HG03460 (cell line): ENCODE measurements at regions not wholly inside any gene's neighbourhood (a gene's known extent, or its start where the extent isn't known, plus 50 kb on each side); places are given as distances from the start of the nearest gene placed in this dataset.
"Not testable (repeated sequence)": the region's sequence is repeated elsewhere in the genome, so short reads cannot be mapped to it uniquely, and the experiment has no call there.

ENCODE experiments used
- ATAC-seq: cut with Tn5 transposase; IDR thresholded peaks from one replicate; pipeline ENCODE4 v1.9.1; 2021; ENCODE audit not compliant: unreplicated experiment

DNA sequence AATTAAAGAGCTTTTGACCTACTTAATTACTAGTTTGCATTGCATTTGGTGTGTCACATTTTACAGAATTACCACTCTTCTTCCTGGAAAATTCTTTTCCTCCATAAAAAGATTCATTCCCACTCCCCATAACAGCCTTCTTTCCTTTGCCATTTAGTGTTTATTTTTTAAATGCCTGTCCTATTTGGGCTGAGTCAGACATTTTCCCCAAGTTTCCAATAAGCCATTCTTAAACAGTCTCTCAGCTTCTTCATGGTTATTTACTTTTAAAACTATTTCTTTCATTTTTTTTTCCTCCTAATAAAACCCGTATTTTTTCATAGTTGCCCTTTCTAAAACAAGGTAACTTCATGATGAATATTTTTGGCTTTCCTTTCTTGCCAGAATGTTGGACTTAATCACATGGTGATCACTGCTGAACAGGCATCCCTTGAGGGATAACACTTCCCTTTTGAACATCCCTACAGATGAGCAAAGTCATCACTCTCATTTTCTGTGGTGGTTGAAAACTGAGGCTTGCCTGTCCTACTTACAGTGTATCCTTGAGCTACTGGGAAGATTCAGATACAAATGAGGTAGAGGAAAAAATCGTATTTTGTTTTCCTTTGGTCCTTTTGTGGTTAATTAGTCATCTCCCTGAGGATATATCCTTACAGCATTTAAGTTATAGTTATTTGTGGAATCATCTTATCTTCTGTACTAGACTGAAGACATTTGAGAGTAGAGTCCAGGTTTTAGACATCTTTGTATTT, 520.5 kb upstream of the NR3C2 start:
- no peak for ATAC-seq

DNA sequence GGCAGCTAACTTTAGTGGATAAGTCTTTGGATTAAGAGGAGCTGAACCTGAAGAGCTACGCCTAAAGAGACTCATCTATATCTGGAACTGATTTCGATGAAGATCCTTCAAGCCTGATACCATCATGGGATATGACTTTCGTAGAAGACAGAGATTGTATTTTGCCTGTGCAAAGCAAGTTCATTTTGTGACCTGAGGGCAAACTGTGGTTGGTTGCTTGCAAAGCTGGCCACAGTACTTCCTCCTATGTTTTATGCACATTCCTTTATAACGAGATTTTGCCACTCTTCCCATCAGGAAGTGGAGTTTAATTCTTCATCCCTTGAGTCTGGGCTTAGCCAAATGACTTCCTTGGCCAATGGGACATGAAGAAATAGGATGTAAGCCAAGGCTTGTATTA, 519.3 kb upstream of the NR3C2 start:
- ATAC-seq: no peak

DNA sequence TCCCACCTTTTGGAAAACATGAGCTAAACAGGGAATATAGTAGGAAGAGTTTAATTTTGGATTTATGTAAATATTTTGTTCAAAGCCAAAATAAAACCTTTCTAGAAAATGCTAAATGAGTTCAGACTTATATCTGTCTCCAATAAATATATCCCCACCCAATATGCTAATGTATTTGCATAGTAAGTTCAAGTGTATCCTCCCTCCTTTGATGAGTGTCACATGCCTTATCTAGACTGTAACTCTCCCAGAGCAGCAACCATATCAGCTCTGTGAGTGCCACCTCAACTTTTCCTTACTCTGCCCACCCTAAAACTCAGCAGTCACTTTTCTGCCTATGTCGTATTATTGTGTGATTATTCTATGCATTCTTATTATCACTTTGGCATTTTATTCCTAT, 516.1 kb upstream of the NR3C2 start:
- ATAC-seq: no peak

DNA sequence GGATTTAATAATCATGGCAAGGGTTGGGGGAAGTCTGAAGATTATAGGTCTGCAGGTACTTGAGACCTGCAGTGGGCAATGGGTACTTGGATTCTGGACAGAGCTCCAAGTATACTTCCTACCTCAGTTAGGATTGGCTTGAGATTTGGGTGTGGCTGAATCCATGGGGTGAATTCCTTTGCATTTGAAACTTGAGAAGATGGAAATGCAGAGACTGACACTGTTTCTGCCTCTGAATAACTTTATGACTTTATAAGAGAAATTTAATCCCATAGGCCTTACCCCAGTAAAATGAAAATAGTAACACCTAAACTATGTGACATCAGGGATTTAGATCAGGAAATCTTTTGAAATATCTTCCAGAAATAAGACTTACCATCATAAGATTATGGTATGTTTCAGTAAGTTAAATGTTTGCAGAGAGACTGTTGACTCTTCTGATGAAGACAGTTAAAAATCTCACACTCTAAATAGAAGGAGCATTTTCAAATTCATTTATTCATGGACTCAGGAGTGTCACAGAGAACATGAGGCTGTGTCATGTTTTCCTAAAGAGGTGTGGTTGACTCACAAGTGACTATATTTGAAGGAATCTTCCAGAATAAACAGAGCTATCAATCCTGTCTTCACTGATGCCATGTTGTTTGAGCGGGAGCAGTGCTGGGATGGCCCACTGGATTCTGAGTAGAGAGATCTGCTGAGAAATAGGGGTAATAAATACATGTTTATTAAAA, 513.5 kb upstream of the NR3C2 start:
- no peak for ATAC-seq

DNA sequence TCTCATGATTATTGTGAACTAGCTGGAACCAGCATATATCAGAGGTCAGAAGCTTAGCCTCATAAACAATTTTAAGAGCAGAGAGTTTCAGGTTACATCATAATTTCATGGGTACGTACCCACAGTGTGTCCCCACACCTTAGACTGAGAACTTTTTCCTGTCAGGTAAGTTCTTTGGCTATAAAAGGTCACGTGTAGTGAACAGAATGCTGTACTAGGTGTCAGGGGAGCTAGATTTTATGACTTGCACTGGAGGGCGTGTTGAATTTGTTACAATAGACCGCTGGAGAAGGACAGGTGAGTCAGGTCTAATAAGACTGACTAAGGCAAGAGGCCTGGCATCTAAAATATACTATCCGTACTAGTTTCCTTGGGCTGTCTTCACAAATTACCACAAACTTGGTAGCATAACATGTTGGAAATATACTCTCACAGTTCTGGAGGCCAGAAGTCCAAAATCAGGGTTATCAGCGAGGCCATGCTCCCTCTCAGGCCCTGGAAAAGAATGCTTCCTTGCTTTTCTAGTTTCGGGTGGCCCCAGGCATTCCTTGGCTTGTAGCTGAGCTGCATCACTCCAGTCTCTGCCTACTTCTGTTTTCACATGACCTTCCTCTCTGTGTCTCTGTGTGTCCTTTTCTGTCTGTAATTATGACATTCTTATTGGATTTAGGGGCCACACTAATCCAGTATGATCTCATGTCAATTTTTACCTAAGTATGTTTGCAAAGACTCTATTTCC, 512.0 kb upstream of the NR3C2 start:
- no peak for ATAC-seq

DNA sequence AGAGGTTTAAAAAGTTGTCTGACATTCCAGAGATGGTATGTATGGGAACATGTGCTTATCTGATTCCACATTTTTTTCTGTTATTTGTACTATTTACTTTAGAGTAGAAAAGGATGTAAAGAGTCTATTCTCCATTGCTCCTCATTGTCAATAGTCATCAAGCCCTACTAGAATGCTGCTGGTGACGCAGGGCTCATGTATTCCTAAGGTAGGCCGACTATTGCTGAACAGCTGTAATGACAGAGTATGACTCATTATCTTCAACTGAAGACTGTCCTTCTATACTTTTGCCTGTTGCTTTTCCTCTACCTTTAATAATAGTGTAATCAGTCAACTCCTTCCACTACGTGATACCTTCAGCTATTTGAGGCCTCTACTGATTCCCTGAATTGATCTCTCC, 509.1 kb upstream of the NR3C2 start:
- ATAC-seq: no peak

DNA sequence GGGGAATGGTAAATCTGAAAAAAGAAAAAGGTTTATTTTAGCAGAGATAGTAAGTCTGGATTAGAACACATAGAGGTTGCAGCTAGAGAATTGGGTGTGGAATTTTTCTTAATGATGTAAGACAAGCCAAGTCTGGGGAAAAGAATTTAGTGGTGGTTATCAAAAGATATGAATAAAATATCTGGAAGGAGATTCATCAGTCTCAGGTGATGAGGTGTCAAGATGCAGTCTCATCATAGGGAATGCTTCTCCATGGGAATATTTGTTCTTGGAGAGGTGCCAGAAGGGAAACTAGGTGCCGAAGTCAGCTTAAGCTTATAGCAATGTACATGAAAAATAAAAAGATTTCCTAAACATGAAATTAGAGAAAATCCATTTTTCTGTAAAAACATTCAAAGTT, 504.1 kb upstream of the NR3C2 start:
- ATAC-seq: no peak

DNA sequence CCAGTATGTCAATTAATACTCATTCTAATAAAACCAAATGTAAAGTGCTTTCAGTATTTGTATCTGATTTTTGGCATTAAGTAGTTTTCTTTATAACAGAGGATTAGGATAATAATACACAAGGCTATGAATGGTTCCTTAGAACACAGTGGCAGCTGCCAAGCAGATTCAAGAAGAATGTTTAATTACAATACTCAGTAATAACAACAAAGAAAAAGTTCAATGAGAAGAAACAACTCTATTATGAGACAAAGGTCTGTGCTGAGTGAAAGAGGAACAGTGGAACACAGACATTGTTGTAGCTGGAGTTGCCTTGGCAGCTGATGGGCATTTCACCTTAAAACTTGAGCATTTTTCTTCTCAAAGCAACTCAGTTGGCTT, 502.6 kb upstream of the NR3C2 start:
- ATAC-seq: no peak

DNA sequence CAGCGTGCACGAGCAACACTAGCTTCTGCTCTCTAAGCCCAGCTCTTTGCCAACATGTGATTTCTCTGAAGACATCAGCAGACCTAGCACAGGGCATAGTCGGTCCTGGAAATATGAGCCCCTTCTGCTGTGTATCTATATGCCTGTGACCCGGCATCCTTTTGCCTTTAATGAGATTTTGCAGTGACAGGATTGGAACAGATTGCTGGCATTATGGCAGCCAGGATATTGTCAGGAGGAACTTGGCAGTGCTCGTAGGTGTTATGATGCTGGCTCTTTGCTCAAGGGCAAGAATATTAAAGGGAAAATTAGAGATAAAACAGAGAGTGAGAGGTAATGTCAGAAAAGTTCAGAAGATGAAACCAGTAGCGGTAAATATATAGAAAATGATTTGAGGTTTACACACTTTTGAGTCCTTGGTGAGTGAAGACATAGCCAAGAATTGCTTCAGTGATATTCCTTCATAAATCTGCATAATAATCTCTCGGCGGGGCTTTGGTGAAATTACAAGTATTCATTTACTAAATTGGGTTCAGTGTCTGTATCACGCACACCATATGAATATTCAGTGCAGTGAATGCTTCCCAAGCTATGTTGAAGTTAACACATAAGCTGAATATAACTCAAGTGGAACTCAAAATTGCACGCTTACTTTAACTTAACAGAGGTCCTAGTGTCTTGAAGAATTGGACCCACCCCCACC, 502.1 kb upstream of the NR3C2 start:
- ATAC-seq: no peak

DNA sequence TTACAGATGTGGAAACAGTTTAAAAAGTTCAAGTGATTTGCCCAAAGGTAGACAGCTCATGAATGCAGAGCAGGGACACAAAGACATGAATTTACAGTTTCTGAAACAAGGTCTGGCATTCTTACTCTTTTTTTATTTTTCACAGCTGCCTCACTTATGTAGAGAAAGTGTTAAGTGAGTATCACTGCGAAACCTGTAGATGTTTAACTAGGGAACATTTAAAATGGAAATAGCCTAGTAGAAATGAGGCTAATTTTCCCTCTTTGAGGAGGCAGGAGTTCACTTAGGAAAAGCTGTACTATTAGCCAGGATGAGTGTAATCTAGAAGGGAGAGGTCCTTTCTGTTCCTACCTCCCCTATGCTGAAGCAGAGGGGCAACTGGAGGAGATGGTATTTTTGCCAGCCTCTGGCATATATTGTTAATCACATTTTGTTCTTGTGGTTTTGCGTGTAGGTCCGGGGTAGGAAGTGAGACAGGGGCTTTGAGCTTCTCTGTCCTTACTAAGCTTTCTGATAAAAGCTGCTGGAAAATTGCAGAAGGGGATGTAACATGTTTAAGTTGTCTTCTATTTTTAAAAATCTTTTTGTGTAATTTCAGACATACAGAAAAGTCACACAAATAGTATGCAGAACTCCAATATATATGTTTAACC, 492.8 kb upstream of the NR3C2 start:
- no peak for ATAC-seq

DNA sequence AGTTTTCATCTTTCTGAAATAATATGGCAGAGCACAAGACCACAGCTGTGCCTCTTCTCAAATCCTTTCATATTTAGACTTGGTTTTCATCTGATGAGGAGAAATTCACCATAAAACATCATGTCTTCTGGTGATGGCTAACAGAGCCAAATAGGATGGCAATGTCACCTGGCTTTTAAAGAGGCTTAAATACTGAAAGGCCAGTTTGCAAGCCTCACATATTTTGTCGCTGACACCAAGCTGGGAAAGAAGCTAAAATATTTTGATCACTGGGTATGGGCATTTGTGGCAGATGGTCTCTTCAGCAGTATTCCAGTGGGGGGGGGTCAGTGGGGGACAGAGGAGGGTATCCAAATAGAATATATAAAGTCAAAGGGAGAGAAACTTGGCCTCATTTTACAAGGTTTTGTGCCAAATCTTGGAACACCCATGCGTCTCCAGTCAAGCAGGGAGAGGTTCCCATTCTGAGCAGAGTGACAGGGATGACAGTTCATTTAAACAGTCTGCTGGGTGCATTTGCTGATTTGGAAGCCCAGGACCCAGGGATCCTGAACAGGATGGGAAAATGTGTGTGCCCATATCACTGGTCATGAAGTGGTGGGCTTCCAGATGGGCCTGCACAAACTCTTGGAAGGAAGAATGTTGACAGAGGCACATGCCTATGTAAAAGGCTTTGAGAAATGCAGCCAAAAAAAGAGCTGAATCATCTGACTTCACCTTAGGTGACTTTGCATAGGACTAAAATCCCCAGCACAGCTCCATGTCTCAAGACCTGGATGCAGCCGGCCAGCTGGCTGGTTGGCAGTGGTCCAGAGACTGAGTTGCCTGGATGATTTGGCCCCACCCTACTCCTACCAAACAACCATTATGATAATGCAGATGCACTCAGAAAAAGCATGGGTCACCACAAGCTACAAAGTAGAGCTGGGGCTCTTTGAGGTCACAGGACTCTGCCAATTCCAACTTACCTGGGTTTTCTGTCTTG, 484.4 kb upstream of the NR3C2 start:
- ATAC-seq: no peak

DNA sequence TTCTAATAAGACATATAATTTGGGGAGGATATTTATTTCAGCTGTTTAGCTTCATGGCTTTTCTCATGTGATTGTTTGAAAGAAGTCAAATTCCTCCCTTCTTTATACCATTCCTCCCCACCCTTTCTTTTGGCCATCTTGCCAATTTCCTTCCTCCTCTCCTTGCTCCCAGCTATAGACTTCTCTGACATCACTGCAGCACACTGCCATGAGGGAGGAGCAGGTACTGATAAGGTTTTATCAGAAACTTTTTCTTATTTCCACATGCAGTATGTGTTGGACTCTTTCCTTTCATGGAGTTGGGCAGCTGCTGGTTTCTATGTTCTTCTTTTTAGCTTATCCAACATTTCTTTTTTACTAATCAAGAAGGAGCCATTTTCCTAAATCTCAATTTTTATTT, 481.7 kb upstream of the NR3C2 start:
- ATAC-seq: no peak

DNA sequence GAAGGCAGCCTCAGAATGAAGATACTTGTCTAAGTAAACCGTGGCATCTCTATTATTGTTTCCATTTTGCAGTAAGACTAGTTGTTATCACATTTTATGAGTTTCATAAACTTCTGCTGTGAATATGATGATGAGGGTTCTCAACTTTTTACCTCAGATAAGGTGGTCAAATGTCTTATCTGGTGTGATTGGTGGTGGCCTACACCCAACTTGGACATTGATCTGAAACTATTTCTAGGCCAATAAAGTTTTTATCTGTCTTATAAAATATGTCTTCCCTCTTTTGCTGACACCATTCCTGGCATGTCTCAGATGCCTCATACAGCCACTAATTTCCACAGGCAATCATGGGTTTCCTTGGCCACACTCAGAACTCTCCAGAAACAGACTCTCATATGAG, 480.3 kb upstream of the NR3C2 start:
- no peak for ATAC-seq

DNA sequence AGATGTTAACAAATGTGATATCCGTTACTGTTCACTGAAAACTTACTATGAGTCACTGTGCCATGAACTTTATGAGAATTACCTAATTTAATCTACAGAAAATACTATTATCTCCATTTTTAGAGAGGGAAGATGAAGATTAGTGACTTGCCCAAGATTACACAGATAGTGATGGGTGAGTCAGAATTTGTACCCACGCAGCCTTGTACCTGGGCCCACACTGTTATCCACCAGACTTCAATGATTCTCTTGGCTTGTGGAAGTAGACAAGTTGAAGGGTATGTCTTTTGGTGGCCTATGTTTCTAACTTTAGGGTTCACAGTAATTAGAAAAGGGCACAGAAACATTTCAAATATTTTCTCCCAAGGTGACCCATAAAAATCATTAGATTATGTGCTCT, 472.5 kb upstream of the NR3C2 start:
- no peak for ATAC-seq

DNA sequence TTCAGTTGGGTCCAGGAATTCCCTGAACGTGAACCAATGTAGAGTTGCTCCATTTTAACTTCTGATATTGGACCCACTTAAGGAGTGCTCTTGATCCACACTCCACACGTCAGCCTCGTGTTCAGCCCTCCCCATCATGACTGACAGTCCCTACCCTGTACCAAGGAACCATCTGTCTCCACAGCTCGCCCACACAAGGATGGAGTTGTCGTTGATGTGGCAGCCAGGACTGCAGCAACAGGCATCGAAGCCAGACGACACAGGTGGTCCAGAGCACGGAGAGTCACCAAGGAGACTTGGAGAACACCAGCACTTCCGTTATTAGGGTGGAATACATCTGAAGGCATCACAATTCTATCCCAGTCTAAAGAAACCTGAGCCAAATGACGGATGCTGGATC, 472.1 kb upstream of the NR3C2 start:
- ATAC-seq: no peak

DNA sequence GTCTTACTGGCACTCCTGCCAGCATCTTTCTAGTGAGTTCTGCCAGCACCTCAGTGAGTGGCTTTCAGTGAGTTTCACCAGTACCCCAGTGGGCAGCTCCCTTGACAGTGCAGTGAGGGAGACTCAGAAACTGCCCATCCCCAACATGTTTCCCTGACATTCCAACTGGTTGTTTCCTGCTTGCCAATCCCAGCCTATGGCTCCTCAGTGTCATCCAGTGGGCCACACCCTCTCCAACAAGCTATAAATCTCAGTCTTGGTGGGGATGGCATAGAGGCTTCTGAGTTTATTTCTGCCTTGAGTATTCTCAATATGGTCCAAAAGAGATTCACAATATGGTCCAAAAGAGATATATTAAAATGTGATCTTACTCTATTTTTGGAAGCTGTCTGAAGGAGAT, 461.2 kb upstream of the NR3C2 start:
- no peak for ATAC-seq

DNA sequence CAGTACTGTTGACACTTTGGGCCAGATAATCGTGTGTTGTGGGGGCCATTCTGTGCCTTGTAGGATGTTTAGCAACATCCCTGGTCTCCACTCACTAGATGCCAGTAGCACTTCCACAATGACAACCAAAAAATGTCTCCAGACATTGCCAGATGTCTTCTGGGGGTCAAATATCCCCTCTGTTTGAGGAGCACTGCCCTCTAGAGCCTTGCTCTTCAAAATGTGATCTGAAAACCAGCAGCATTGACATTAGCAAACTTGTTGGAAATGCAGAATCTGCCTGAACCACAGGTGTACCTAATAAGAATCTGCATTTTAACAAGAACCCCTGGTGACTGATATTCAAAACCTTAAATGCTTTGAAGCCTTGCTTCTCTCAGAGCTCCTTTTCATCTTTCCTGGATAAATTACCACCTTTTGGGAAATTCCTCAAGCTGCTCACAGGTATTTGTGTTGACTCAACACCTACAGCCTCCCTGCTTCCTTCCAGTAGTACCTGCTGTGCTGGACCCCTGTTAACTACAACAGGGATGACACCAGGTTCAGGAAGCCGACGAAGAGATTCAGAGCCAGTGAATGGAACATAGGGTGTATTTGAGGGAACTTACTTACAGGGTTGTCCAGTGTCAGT, 459.0 kb upstream of the NR3C2 start:
- ATAC-seq: no peak

DNA sequence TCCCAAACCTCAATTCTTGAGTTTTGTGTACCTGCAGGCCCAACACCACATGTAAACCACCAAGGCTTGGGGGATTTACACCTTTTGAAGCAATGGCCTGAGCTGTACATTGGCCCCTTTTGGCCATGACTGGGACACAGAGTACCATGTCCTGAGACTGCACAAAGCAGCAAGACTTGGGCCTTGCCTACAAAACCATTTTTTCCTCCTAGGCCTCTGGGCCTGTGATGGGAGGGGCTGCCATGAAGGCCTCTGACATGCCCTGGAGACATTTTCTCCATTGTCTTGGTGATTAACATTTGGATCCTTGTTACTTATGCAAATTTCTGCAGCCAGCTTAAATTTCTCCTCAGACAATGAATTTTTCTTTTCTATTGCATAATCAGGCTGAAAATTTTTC, 455.9 kb upstream of the NR3C2 start:
- ATAC-seq: not testable (repeated sequence)

DNA sequence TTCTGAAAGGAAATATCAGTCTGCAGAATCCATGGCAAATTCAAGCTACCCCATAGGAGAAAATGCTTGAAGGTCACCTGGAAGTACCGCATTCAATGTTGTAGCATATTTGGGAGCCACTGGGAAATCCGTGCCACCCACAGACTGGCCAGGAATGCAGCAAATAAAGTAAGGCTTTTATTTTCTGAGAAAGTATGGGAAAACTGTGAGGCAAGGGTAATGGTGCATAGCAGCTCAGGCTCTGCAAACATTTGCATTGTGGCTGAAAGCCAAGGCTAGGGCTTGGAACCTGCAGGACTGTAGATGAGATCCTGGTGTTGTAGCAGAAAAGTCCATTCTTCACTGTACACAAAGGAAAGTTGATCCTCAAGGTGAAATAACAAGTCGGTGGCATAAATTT, 450.9 kb upstream of the NR3C2 start:
- no peak for ATAC-seq
